ENCODE measurements at regions not wholly inside any gene's neighbourhood (a gene's known extent, or its start where the extent isn't known, plus 50 kb on each side); places are given as distances from the start of the nearest gene placed in this dataset.

- no TSS peak for BruUV-seq (replicated peaks)
- peaks cover 6% of the 10 kb centered on the region for H3K36me3 Mint-ChIP-seq (ENCODE audit: insufficient read depth, unreplicated experiment)
- H3K9me3 Mint-ChIP-seq (ENCODE audit: unreplicated experiment), result no peaks in the 10 kb centered on the region
- H3K27ac Mint-ChIP-seq (ENCODE audit: low read depth, unreplicated experiment), result no peak overlapping the region
- no peak for DNase-seq (ENCODE audit: unreplicated experiment)
- H3K27me3 Mint-ChIP-seq (ENCODE audit: insufficient read depth, unreplicated experiment), result no peaks in the 10 kb centered on the region
- TF ChIP-seq CTCF (IDR thresholded peaks at IDR 0.05; ENCODE audit: unreplicated experiment), result no peak
- peaks cover 29% of the 10 kb centered on the region for H3K4me1 Mint-ChIP-seq (ENCODE audit: insufficient read depth, unreplicated experiment)
- H3K4me3 Mint-ChIP-seq (ENCODE audit: unreplicated experiment), result no peak overlapping the region
- ChIA-PET POLR2A (interaction anchor here (0.6 to 6.3 kb wide), 19 partner anchors 9 to 217 kb away, joined by 3 to 130 read pairs (median 5); partner anchors contain the start of genes HNRNPK, KIF27 and RMI1), CTCF (interaction anchor here (0.8 to 6.9 kb wide), 5 partner anchors 34 to 178 kb away, joined by 3 to 48 read pairs (median 3); no protein-coding TSS in a partner anchor)
- intact Hi-C loops (cut with micrococcal nuclease), result loop anchor here (5.0 kb wide), 1 partner anchor 201 kb away; no protein-coding TSS in a partner anchor
Observed at GRCh38 chr9:84138541-84138940, 157.9 kb downstream of the RMI1 start.

DNA sequence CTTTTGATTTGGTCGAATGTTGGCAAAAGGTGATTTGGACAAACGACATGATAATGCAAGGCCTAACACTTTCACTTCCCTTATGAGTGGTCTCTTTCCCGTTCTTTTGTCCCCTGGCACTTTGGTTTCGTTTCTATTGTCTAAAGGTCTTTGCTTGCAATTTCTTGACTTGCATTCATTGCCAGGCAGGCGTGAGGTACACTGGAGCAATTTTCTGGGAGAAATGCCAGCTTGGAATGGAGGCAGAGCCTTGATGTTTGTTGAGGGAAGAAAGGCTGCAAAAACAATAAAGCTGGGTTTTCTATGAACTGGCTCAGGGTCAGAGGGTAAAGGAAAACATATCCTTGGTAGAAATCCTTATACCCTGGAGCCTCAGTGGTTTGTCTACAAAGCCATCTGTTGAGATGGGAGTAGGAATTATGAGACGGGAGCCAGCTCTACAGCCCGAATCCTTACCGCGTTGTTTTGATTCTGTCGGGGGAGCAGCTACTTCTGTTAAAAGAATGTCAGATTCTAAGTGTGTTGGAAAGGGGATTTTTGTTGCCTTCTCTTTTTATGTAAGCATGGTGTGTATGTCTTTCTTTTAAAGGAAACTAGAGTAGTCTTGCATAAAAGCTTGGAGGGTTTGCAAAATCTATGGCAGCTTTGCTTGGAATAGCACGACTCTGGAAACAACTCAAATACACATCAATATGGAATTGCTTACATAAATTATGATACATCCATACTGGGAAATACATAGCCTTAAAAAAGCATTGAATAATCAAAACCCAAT, 158.9 kb downstream of the RMI1 start:
- Mint-ChIP-seq H3K9me3 (ENCODE audit: unreplicated experiment) (no peaks in the 10 kb centered on the region), H3K4me1 (ENCODE audit: insufficient read depth, unreplicated experiment) (peaks cover 29% of the 10 kb centered on the region), H3K36me3 (ENCODE audit: insufficient read depth, unreplicated experiment) (peaks cover 6% of the 10 kb centered on the region), H3K27ac (ENCODE audit: low read depth, unreplicated experiment) (peak overlapping the region; percentile 88), H3K27me3 (ENCODE audit: insufficient read depth, unreplicated experiment) (no peaks in the 10 kb centered on the region), H3K4me3 (ENCODE audit: unreplicated experiment) (peak overlapping the region; percentile 67)
- no peak for TF ChIP-seq CTCF (IDR thresholded peaks at IDR 0.05; ENCODE audit: unreplicated experiment)
- CTCF ChIA-PET, result interaction anchor here (0.6 to 6.9 kb wide), 6 partner anchors 33 to 852 kb away, joined by 3 to 48 read pairs (median 3); no protein-coding TSS in a partner anchor
- intact Hi-C loops (cut with micrococcal nuclease), result loop anchor here (5.0 kb wide), 1 partner anchor 202 kb away; no protein-coding TSS in a partner anchor
- BruUV-seq (replicated peaks), result no TSS peak
- POLR2A ChIA-PET, result interaction anchor here (0.6 to 6.3 kb wide), 23 partner anchors 8 to 433 kb away, joined by 3 to 130 read pairs (median 4); partner anchors contain the start of genes HNRNPK and RMI1
- peak; percentile 90 for DNase-seq (ENCODE audit: unreplicated experiment)

DNA sequence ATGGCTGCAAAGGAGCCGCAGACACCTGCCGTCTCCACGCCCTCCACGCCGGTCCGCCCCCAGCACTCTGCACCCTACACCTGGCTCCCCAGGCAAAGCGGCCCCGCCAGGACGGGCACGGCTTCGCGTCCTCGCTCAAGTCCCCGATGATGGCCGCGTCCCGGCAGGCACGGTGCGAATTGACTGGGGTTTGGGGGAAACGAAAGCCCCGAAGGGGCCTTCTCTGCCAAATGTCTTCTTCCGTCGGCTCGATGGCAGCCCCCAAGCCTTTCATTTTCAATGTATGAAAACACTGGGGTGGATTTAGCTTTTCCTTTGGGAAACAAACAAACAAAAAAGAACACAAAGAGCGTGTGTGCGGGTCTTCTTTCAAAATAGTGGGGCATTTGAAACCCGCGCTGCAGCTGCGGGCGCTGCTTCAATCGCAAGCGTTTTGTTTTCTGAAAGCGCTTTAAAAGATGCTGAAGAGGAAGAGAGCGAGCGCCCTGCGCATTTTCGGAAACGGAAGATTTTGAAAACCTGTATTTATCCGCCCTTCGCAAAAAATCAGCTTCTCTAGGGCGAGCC, 160.0 kb downstream of the RMI1 start:
- TF ChIP-seq CTCF (IDR thresholded peaks at IDR 0.05; ENCODE audit: unreplicated experiment), result no peak
- ChIA-PET POLR2A (interaction anchor here (1.1 to 6.3 kb wide), 4 partner anchors 41 to 210 kb away, joined by 3 to 130 read pairs (median 14); partner anchors contain the start of genes HNRNPK and RMI1), CTCF (interaction anchor here (2.5 to 6.9 kb wide), 2 partner anchors 32 to 120 kb away, joined by 7 to 48 read pairs; no protein-coding TSS in a partner anchor)
- BruUV-seq (replicated peaks), result no TSS peak
- no peak for DNase-seq (ENCODE audit: unreplicated experiment)
- peaks cover 28% of the 10 kb centered on the region for H3K4me1 Mint-ChIP-seq (ENCODE audit: insufficient read depth, unreplicated experiment)
- intact Hi-C loops (cut with micrococcal nuclease), result no loop called here
- H3K36me3 Mint-ChIP-seq (ENCODE audit: insufficient read depth, unreplicated experiment), result peaks cover 6% of the 10 kb centered on the region
- H3K27me3 Mint-ChIP-seq (ENCODE audit: insufficient read depth, unreplicated experiment), result no peaks in the 10 kb centered on the region
- H3K9me3 Mint-ChIP-seq (ENCODE audit: unreplicated experiment), result no peaks in the 10 kb centered on the region
- no peak overlapping the region for H3K27ac Mint-ChIP-seq (ENCODE audit: low read depth, unreplicated experiment)
- no peak overlapping the region for H3K4me3 Mint-ChIP-seq (ENCODE audit: unreplicated experiment)

Measured in MCF 10A (cell line).